GM23338 (cell line): ENCODE measurements at regions not wholly inside any gene's neighbourhood (a gene's known extent, or its start where the extent isn't known, plus 50 kb on each side); places are given as distances from the start of the nearest gene placed in this dataset.

Experiments used
- CREB1 ChIP-seq: fragments of 250-450 bp; sonication (Bioruptor Pico); IDR thresholded peaks from 2 replicates; pipeline ENCODE4 v1.5.0; 2020; ENCODE audit warnings: low read depth, mild to moderate bottlenecking, moderate library complexity
- CTCF ChIP-seq, 2 experiments: fragments of 200-600 bp in 1 of 2; sonication (generic) in 1 of 2; conservative IDR thresholded peaks; 2 replicates each; pipeline versions ENCODE4 v1.5.1 to v1.6.1; 2016 to 2017; ENCODE audit warnings: antibody characterized with exemption in 2 of 2, low read depth in 2 of 2, mild to moderate bottlenecking in 2 of 2, moderate library complexity in 1 of 2
- EZH2 ChIP-seq: fragments of 200-600 bp; sonication (generic); IDR thresholded peaks from one replicate; pipeline ENCODE4 v1.8.0; 2017; ENCODE audit warnings: antibody characterized with exemption, mild to moderate bottlenecking, low read depth; ENCODE audit not compliant: unreplicated experiment
- EZH2phosphoT487 ChIP-seq: fragments of 200-600 bp; sonication (generic); IDR thresholded peaks from one replicate; pipeline ENCODE4 v1.8.1; 2018; ENCODE audit warnings: antibody characterized with exemption; ENCODE audit not compliant: unreplicated experiment
- JUNB ChIP-seq: IDR thresholded peaks from one replicate; pipeline ENCODE4 v1.6.1; 2016; ENCODE audit warnings: antibody characterized with exemption; ENCODE audit not compliant: unreplicated experiment
- POLR2AphosphoS5 ChIP-seq: IDR thresholded peaks from 2 replicates; pipeline ENCODE4 v1.6.1; 2016; ENCODE audit warnings: antibody characterized with exemption, low read depth

- TF ChIP-seq CTCF (conservative IDR thresholded peaks at IDR 0.05; ENCODE audit: low read depth in 2 of 2) = no peak
- TF ChIP-seq EZH2 = no peak
- TF ChIP-seq POLR2AphosphoS5 = no peak
- TF ChIP-seq EZH2phosphoT487 = no peak
- TF ChIP-seq CREB1 (CRISPR knock-in tag) = no peak
- no peak for TF ChIP-seq JUNB
Measured at GRCh38 chr4:179521952-179522351, 2079.7 kb upstream of the AGA start.
